DMS 273 treated with DMSO at 0.1 percent for 48 hours (cell line): ENCODE measurements at regions not wholly inside any gene's neighbourhood (a gene's known extent, or its start where the extent isn't known, plus 50 kb on each side); places are given as distances from the start of the nearest gene placed in this dataset.
"Not testable (repeated sequence)": the region's sequence is repeated elsewhere in the genome, so short reads cannot be mapped to it uniquely, and the experiment has no call there.

ENCODE experiments used
- DNase-seq: peaks from one replicate; lab custom pipeline; 2025; lab: John Stamatoyannopoulos, UW

DNA sequence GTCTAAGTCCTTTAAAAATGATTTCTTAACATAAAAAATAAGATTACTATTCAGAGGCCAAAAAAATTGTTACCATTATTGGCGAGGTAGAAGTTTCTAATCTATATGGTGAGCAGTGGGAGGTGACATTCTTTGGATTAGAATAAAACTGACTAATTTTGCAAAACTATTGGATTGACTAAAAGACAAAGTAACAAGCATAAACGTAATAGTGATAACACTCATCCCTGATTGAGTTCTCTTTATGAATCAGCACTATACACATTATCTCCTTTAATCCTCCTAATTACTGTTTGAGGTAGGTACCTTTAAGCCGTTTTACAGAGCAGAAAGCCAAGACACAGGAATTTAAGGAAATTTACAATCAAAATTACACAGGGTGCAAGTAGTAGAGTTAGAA, 139.2 kb upstream of the NRP1 start:
- DNase-seq, result no peak

DNA sequence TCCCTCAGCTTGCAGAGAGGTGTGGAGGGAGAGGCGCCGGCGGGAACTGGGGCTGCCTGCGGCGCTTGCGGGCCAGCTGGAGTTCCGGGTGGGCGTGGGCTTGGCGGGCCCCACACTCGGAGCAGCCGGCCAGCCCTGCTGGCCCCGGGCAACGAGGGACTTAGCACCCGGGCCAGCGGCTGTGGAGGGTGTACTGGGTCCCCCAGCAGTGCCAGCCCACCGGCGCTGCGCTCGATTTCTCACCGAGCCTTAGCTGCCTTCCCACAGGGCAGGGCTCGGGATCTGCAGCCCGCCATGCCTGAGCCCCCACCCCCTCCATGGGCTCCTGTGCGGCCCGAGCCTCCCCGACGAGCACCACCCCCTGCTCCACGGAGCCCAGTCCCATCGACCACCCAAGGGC, 133.5 kb upstream of the NRP1 start:
- DNase-seq, result not testable (repeated sequence)

- no peak for DNase-seq
These were observed 131.3 kb upstream of the NRP1 start for GRCh38 chr10:33465747-33466146.

GRCh38 chr10:33463011-33463410, 128.5 kb upstream of the NRP1 start:
- no peak for DNase-seq

- no peak for DNase-seq
These were observed 126.8 kb upstream of the NRP1 start for GRCh38 chr10:33461295-33461640.

- DNase-seq, result no peak
These were observed 126.2 kb upstream of the NRP1 start for GRCh38 chr10:33460505-33461294.

GRCh38 chr10:33459602-33460001, 125.1 kb upstream of the NRP1 start:
- no peak for DNase-seq

- no peak for DNase-seq
These were observed 120.6 kb upstream of the NRP1 start for GRCh38 chr10:33455029-33455428.

DNA sequence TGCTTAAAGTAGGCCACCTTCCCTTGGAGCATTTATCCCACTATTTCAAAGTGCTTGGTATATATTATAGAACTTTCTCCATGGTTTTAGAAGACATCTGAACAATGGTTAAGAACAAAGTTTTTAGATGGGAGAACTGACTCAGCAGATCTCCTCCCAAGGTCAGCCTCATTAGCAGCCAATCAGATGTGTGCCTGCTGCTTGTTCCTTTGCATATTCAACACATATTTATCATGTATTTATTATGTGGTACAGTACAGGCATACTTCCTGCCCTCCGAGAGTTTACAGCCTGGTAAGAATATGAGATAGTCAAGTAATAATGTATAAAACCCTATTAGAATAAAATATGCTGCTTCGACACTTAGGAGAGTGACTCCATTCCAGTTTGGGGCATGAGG, 120.1 kb upstream of the NRP1 start:
- DNase-seq, result no peak

DNA sequence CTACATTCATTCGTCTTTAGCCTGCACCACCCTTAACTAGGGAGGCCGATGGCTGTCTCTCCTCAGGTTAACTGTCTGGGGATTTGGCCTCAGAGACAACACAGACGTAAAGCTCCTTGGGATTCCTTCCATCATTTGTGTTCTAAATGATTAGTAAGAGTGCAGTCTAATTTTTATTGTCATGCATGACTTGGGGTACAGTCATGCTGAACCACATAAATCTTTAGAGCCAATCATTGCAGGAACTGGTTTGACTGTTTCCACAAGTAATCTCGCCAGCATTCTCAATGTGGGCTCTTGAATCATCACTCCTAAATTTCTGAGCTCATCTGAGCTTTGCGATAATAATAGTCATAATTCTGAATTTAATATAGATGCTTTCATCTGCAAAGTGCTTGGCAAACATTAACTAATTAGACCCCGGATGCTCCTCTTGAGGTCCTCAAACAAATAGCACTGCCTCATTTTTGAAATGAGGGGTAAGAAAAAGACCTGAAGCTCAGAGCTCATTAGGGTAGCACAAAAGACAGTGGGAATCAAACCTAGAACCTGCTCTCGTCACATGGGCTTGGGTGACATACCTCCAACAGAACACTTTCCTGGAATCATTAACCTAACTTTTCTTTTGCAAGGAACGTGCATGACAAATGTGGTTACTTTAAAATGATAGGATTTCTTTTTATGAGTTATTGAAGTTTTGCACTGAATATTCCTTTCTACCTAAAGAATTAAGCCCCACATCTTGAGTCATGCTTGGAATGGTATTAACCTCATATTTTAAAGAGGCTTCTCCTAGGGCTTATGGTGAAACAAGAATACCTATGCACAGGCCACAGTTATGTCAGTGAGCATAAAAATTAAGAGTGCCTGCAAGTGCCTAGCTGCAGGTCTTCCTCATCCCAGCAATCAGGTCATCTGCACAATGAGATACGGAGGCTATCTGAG, 118.9 kb upstream of the NRP1 start:
- no peak for DNase-seq

GRCh38 chr10:33448421-33449140, 114.1 kb upstream of the NRP1 start:
- DNase-seq, result no peak

DNA sequence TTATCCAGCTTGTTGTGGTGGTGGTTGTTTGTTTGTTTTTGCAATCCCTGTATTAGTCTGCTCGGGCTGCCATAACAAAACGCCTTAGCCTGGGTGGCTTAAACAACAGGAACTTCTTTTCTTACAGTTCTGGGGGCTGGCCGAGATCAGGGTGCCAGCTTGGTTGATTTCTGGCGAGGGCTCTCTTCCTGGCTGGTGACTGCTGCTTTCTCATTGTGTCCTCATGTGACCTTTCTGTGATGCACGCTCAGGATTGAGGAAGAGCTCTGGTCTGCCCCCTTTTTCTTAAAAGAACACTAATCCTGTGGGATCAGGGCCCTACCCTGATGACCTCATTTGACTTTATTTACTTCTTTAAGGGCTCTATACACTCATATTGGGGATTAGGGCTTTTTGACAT, 107.1 kb upstream of the NRP1 start:
- no peak for DNase-seq

DNA sequence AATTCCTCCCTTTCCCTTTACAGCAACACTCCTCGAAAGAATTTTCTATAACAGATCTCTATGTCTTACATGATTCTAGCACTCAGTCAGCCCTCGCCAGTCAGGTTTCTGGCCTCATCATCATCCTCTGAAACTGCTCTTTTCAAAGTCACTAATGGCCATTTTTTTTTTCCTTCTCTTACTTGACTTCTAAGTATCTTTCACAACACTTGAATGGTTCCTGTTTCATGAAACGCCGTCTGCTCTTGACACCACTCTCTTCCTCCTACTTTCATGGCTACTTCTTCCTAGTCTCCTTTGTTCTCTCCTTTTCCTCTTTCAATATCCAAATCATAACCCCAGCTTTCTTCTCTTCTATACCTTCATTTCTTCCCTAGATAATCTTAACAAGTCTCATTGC, 100.5 kb upstream of the NRP1 start:
- DNase-seq, result no peak

- no peak for DNase-seq
These were observed 94.2 kb upstream of the NRP1 start for GRCh38 chr10:33428682-33429081.

DNA sequence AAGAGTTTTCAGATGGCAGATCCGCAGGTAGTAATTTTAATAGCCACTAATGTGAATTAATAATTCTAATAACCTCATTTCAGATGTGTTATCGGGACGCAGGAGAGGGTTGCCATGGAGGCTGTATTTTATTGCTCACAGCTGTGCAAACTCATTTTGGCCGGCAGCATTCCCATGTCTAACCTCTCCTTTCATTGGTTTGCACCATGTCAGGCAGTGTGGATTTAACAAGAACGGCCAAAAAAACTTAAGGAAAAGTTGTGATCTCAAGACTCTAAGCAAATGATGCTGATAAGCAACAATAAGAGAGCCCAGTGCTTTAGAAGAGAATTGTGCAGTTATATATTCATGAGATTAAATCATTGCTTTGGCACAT, 88.7 kb upstream of the NRP1 start:
- DNase-seq, result no peak

GRCh38 chr10:33422471-33423153, 88.1 kb upstream of the NRP1 start:
- DNase-seq, result no peak

GRCh38 chr10:33421789-33422462, 87.5 kb upstream of the NRP1 start:
- DNase-seq, result no peak

- DNase-seq, result no peak
These were observed 84.8 kb upstream of the NRP1 start for GRCh38 chr10:33419311-33419710.

GRCh38 chr10:33418301-33418700, 83.8 kb upstream of the NRP1 start:
- no peak for DNase-seq

DNA sequence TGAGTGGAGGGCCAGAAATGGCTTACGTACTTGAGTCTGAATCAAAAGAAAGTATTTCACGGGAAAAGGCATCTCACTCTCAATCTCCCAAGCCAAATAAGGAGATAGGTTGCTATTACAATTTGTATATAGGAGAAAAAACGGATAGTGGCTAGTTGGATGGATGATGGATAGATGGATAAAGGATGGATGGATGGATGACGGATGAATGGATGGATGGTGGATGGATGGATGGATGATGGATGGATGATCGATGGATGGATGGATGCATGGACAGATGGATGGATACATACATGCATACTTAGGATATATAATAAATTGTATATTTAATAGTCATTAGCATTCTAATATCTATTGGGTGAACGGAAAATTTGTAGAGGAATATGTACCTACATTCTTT, 82.2 kb upstream of the NRP1 start:
- no peak for DNase-seq

DNA sequence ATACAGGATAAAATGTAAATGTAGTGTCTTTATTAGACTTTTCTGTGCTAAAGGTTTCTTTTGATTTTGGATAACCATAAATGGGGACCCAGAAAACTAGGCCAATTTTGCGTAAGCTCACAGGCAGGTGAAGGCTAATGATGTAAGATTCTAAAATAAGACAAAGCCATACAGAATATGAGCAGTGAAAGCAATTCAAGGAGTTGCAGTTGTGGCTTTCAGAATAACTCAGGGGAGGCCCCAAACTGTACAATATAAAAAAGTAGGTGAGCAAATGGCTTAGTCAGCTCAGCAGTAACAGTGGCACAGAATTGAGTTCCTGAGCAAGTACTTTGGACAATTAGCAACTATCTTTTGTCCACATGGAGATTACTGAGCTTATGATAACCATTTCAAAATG, 81.7 kb upstream of the NRP1 start:
- DNase-seq, result no peak

GRCh38 chr10:33414841-33415240, 80.4 kb upstream of the NRP1 start:
- DNase-seq, result no peak
